WTC11 (cell line): ENCODE measurements at regions not wholly inside any gene's neighbourhood (a gene's known extent, or its start where the extent isn't known, plus 50 kb on each side); places are given as distances from the start of the nearest gene placed in this dataset.

ENCODE experiments used
- ATAC-seq: fragments of 200-7000 bp; cut with Tn5 transposase; 2 replicates; pipeline ENCODE4 v1.10.0; 2021; ENCODE audit warnings: mild to moderate bottlenecking, moderate library complexity
- CTCF ChIA-PET: fragments of 300-600 bp; sonication (Branson Sonifier 250); formaldehyde crosslinking; loops from one replicate; lab custom pipeline; 2021; ENCODE audit warnings: antibody characterized with exemption; lab: Charles Lee
- POLR2A ChIA-PET: fragments of 350-600 bp; sonication (Branson Sonifier 250); formaldehyde crosslinking; loops from one replicate; lab custom pipeline; 2021; ENCODE audit warnings: antibody characterized with exemption; lab: Charles Lee
- DNase-seq: peaks from one replicate; pipeline ENCODE4 v3.0.0; 2021; ENCODE audit warnings: low spot score
- H3K27ac Mint-ChIP-seq: 2 replicates; pipeline ENCODE4 v1.8.0; 2021; ENCODE audit warnings: mixed read lengths
- H3K27me3 Mint-ChIP-seq: 2 replicates; pipeline ENCODE4 v1.8.0; 2021; ENCODE audit warnings: low read depth, mild to moderate bottlenecking, moderate library complexity, mixed read lengths
- H3K36me3 Mint-ChIP-seq: 2 replicates; pipeline ENCODE4 v1.8.0; 2021; ENCODE audit warnings: mixed read lengths
- H3K4me1 Mint-ChIP-seq: 2 replicates; pipeline ENCODE4 v1.8.0; 2022; ENCODE audit warnings: mixed read lengths
- H3K4me3 Mint-ChIP-seq: 2 replicates; pipeline ENCODE4 v1.8.0; 2021; ENCODE audit warnings: mild to moderate bottlenecking, moderate library complexity, mixed read lengths
- H3K9me3 Mint-ChIP-seq: 2 replicates; pipeline ENCODE4 v1.8.0; 2021; ENCODE audit warnings: mixed read lengths
- AFF4 ChIP-seq: sonication (generic); formaldehyde crosslinking; IDR thresholded peaks from 2 replicates; pipeline ENCODE4 v1.8.1; 2023; ENCODE audit warnings: mild to moderate bottlenecking, missing genetic modification reagents, borderline replicate concordance
- E2F1 ChIP-seq: sonication (generic); formaldehyde crosslinking; IDR thresholded peaks from 2 replicates; pipeline ENCODE4 v1.8.0; 2022; ENCODE audit warnings: mild to moderate bottlenecking, missing genetic modification reagents
- ELF4 ChIP-seq: sonication (generic); formaldehyde crosslinking; IDR thresholded peaks from 2 replicates; pipeline ENCODE4 v1.8.1; 2022; ENCODE audit warnings: low read depth, mild to moderate bottlenecking, moderate library complexity, missing genetic modification reagents
- EMX1 ChIP-seq: fragments of 250-450 bp; sonication (Bioruptor Pico); IDR thresholded peaks from 2 replicates; pipeline ENCODE4 v1.8.0; 2021; ENCODE audit warnings: mild to moderate bottlenecking
- FOXP4 ChIP-seq: sonication (generic); formaldehyde crosslinking; IDR thresholded peaks from 2 replicates; pipeline ENCODE4 v1.8.0; 2022; ENCODE audit warnings: mild to moderate bottlenecking, missing genetic modification reagents
- GTF2I ChIP-seq: fragments of 250-450 bp; sonication (Bioruptor Pico); conservative IDR thresholded peaks from 2 replicates; pipeline ENCODE4 v1.4.0; 2021; ENCODE audit warnings: mild to moderate bottlenecking
- HMGA2 ChIP-seq: fragments of 250-450 bp; sonication (Bioruptor Pico); IDR thresholded peaks from 2 replicates; pipeline ENCODE4 v1.4.0; 2021; ENCODE audit warnings: mild to moderate bottlenecking, moderate library complexity
- HMGXB4 ChIP-seq: sonication (generic); formaldehyde crosslinking; IDR thresholded peaks from 2 replicates; pipeline ENCODE4 v1.8.1; 2023; ENCODE audit warnings: mild to moderate bottlenecking, moderate library complexity, missing genetic modification reagents
- IRF1 ChIP-seq: sonication (generic); formaldehyde crosslinking; IDR thresholded peaks from 2 replicates; pipeline ENCODE4 v1.8.0; 2023; ENCODE audit warnings: missing genetic modification reagents
- MAX ChIP-seq: sonication (generic); formaldehyde crosslinking; IDR thresholded peaks from 2 replicates; pipeline ENCODE4 v1.8.0; 2022; ENCODE audit warnings: mild to moderate bottlenecking, missing genetic modification reagents
- MLX ChIP-seq: sonication (generic); formaldehyde crosslinking; IDR thresholded peaks from 2 replicates; pipeline ENCODE4 v1.8.1; 2023; ENCODE audit warnings: mild to moderate bottlenecking, missing genetic modification reagents, moderate library complexity
- MXD4 ChIP-seq: fragments of 250-450 bp; sonication (Bioruptor Pico); IDR thresholded peaks from 2 replicates; pipeline ENCODE4 v1.8.0; 2021; ENCODE audit warnings: mild to moderate bottlenecking, moderate library complexity, borderline replicate concordance
- NFYB ChIP-seq: sonication (generic); formaldehyde crosslinking; conservative IDR thresholded peaks from 2 replicates; pipeline ENCODE4 v1.8.0; 2022; ENCODE audit warnings: low read depth, missing genetic modification reagents
- PRDM15 ChIP-seq: sonication (generic); formaldehyde crosslinking; IDR thresholded peaks from 2 replicates; pipeline ENCODE4 v1.8.0; 2022; ENCODE audit warnings: missing genetic modification reagents
- ZNF138 ChIP-seq: sonication (generic); formaldehyde crosslinking; conservative IDR thresholded peaks from 2 replicates; pipeline ENCODE4 v1.8.1; 2022; ENCODE audit warnings: mild to moderate bottlenecking, moderate library complexity, missing genetic modification reagents
- ZNF281 ChIP-seq: sonication (generic); formaldehyde crosslinking; IDR thresholded peaks from 2 replicates; pipeline ENCODE4 v1.8.0; 2023; ENCODE audit warnings: mild to moderate bottlenecking, missing genetic modification reagents
- ZNF423 ChIP-seq: fragments of 250-450 bp; sonication (Bioruptor Pico); IDR thresholded peaks from 2 replicates; pipeline ENCODE4 v2.1.2; 2022; ENCODE audit warnings: mild to moderate bottlenecking, moderate library complexity
- ZNF425 ChIP-seq: fragments of 250-450 bp; sonication (Bioruptor Pico); conservative IDR thresholded peaks from 2 replicates; pipeline ENCODE4 v1.9.0; 2021; ENCODE audit warnings: mild to moderate bottlenecking

- peaks cover 5% of the 10 kb centered on the region; the same call in 1 of the 2 replicates for H3K36me3 Mint-ChIP-seq
These were observed 153.5 kb upstream of the DMRT1 start for GRCh38 chr9:687994-688393.

More at GRCh38 chr9:687994-688393, 153.5 kb upstream of the DMRT1 start:
- DNase-seq (no peak), ATAC-seq (no peak)
- Mint-ChIP-seq H3K27me3 (no peaks in the 10 kb centered on the region), H3K4me3 (no peak overlapping the region), H3K4me1 (peaks cover 43% of the 10 kb centered on the region), H3K27ac (no peak overlapping the region; the same call in 1 of the 2 replicates)
- CTCF ChIA-PET = no interaction called here
- TF ChIP-seq PRDM15 = no peak
- TF ChIP-seq HMGXB4 (CRISPR knock-in tag) = no peak
- no peak for TF ChIP-seq E2F1 (CRISPR knock-in tag)
- TF ChIP-seq ZNF423 (CRISPR knock-in tag) = no peak
- no peak for TF ChIP-seq AFF4 (CRISPR knock-in tag)
- no peak for TF ChIP-seq ZNF425 (CRISPR knock-in tag)
- no peak for TF ChIP-seq GTF2I (CRISPR knock-in tag)
- TF ChIP-seq IRF1 (CRISPR knock-in tag) = no peak
- no peak for TF ChIP-seq NFYB (CRISPR knock-in tag)
- no peak for TF ChIP-seq MXD4
- TF ChIP-seq ELF4 (CRISPR knock-in tag) = no peak
- no peak for TF ChIP-seq HMGA2
- no peak for TF ChIP-seq FOXP4 (CRISPR knock-in tag)
- TF ChIP-seq ZNF138 (CRISPR knock-in tag) = no peak
- TF ChIP-seq MLX = no peak
- TF ChIP-seq EMX1 (CRISPR knock-in tag) = no peak
- TF ChIP-seq MAX (CRISPR knock-in tag) = no peak
- no peak for TF ChIP-seq ZNF281 (CRISPR knock-in tag)
- TF ChIP-seq, all 79 proteins: peak for 0
- POLR2A ChIA-PET = no interaction called here
- H3K9me3 Mint-ChIP-seq = peaks cover 6% of the 10 kb centered on the region; the same call in 1 of the 2 replicates
